Tongue (tissue), 1 donor: ENCODE measurements at regions not wholly inside any gene's neighbourhood (a gene's known extent, or its start where the extent isn't known, plus 50 kb on each side); places are given as distances from the start of the nearest gene placed in this dataset.
"Not testable (repeated sequence)": the region's sequence is repeated elsewhere in the genome, so short reads cannot be mapped to it uniquely, and the experiment has no call there.

Source experiments
- DNase-seq: peaks from one replicate; pipeline ENCODE4 v3.0.0-alpha.2; 2015

GRCh38 chr16:55072976-55073375 lies 142.3 kb downstream of the IRX5 start:
- no peak for DNase-seq

GRCh38 chr16:55073830-55074229 lies 143.2 kb downstream of the IRX5 start:
- no peak for DNase-seq

GRCh38 chr16:55075208-55075607 lies 144.5 kb downstream of the IRX5 start:
- not testable (repeated sequence) for DNase-seq

- no peak for DNase-seq
These were observed 145.4 kb downstream of the IRX5 start for GRCh38 chr16:55076053-55076452.

GRCh38 chr16:55077266-55077665 lies 146.6 kb downstream of the IRX5 start:
- no peak for DNase-seq

- no peak for DNase-seq
These were observed 147.5 kb downstream of the IRX5 start for GRCh38 chr16:55078153-55078552.

- peak; percentile 94 for DNase-seq
These were observed 148.2 kb downstream of the IRX5 start for GRCh38 chr16:55078699-55079410.

- DNase-seq, result no peak
These were observed 151.2 kb downstream of the IRX5 start for GRCh38 chr16:55081622-55082590.

- no peak for DNase-seq
These were observed 151.9 kb downstream of the IRX5 start for GRCh38 chr16:55082591-55082976.

- no peak for DNase-seq
These were observed 152.4 kb downstream of the IRX5 start for GRCh38 chr16:55083052-55083451.

- no peak for DNase-seq
These were observed 157.4 kb downstream of the IRX5 start for GRCh38 chr16:55088098-55088497.

GRCh38 chr16:55089600-55089999 lies 158.9 kb downstream of the IRX5 start:
- DNase-seq, result no peak

GRCh38 chr16:55091213-55091870 lies 160.7 kb downstream of the IRX5 start:
- no peak for DNase-seq

GRCh38 chr16:55091871-55092230 lies 161.2 kb downstream of the IRX5 start:
- no peak for DNase-seq

GRCh38 chr16:55100100-55100499 lies 169.4 kb downstream of the IRX5 start:
- DNase-seq, result no peak

- peak; percentile 40 for DNase-seq
These were observed 170.4 kb downstream of the IRX5 start for GRCh38 chr16:55101026-55101425.

- DNase-seq, result no peak
These were observed 171.4 kb downstream of the IRX5 start for GRCh38 chr16:55102077-55102476.

- peak; percentile 65 for DNase-seq
These were observed 171.9 kb downstream of the IRX5 start for GRCh38 chr16:55102531-55102930.

- no peak for DNase-seq
These were observed 177.2 kb downstream of the IRX5 start for GRCh38 chr16:55107851-55108250.

GRCh38 chr16:55113210-55113609 lies 182.5 kb downstream of the IRX5 start:
- no peak for DNase-seq

- no peak for DNase-seq
These were observed 184.8 kb downstream of the IRX5 start for GRCh38 chr16:55115506-55115905.

- no peak for DNase-seq
These were observed 185.7 kb downstream of the IRX5 start for GRCh38 chr16:55116165-55116920.
